ENCODE measurements at regions not wholly inside any gene's neighbourhood (a gene's known extent, or its start where the extent isn't known, plus 50 kb on each side); places are given as distances from the start of the nearest gene placed in this dataset.

DNA sequence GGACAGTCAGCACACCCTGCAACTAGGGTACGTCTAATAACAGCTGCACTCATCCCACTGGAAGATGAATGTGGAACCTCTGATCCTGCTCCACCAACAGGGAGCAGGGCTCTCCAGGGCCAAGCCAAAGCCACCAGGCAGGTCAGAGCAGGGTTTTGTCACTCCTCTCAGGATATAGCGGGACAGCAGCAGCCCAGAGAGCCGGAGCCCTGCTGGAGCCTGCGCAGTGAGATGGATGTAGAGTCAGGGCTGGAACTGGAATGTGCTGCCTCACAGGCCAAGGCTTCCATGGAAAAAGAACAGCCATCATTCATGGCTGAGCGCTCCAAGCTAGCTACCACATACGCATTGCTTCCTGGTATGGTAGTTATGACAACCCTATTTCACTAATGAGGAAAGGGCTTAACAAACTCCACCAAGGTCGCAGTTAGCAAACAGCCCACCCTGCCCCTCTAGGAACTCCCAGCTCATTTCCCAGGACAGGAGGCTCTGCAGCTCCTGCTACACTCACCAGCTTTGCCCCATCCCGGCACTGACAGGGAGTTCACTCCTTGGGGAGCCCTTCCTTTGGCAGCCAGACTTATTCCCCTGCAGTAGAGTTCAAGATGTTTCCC lies 85.2 kb downstream of the HS1BP3 start:
- in situ Hi-C loops (cut with HindIII; ENCODE audit: low pct_unique_long_range_greater_than_20kb, low sequenced_read_pairs): no loop called here
- no peak for DNase-seq (ENCODE audit: low read depth, low spot score)

DNA sequence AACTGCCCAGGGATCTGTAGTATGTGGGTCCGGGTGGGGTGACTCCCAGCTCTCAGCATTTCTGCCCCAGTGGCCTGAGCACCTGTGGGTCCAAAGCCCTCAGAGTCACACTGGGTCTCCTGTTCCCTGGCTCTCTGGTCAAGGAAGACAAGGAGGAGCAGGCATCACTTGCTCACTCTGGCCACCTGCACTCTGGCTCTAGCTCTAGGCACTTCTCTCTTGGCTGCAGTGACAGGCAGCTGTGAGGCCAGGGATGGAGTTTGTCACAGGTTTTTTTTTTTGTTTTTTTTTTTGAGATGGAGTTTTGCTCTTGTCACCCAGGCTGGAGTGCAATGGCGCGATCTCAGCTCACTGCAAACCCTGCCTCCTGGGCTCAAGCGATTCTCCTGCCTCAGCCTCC lies 84.6 kb downstream of the HS1BP3 start:
- no peak for DNase-seq (ENCODE audit: low read depth, low spot score)
- in situ Hi-C loops (cut with HindIII; ENCODE audit: low pct_unique_long_range_greater_than_20kb, low sequenced_read_pairs): no loop called here

DNA sequence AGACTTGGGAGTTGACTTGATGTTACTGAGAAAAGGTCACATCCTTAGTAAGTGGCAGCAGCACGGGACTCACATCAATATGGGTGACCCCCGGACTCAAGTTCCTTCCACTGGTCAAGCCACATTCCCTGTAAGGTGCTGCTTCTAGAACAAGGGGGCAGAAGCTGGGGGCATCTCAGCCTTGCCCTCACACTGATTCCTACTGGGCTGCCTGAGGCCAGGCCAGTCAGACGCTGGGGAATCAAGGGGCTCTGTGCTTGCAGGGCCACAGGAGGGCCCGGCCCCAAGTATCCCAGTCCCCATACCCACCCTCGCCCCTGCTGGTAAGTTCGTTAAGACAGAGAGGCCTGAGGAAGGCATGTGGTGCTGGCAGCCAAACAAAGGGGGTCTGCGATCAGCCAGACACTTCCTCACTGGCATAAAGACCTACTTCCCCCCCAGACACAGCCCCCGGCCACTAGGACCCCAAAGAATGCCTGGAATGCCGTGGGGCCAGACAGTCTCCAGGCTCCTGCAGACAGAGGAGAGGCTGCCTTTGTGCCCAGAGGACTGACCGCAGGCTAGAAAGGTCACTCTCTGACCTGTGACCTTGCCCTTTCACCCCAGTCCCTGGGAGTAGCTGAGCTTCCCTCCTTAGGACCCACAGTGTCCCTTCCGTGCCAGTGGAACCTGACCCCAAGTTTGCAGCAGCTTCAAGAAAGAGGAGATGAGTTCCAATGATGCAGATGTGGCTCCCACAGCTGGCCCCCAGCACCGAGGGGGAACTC lies 83.6 kb downstream of the HS1BP3 start:
- DNase-seq (ENCODE audit: low read depth, low spot score): no peak
- in situ Hi-C loops (cut with HindIII; ENCODE audit: low pct_unique_long_range_greater_than_20kb, low sequenced_read_pairs): no loop called here
